Endothelial cell (in vitro differentiated cells): ENCODE measurements at regions not wholly inside any gene's neighbourhood (a gene's known extent, or its start where the extent isn't known, plus 50 kb on each side); places are given as distances from the start of the nearest gene placed in this dataset.

Source experiments
- DNase-seq: peaks from one replicate; pipeline ENCODE4 v3.0.0; 2021; ENCODE audit warnings: low spot score
- H3K27ac Mint-ChIP-seq: one replicate; pipeline ENCODE4 v1.8.0; 2021; ENCODE audit warnings: mixed read lengths, inconsistent platforms; ENCODE audit not compliant: unreplicated experiment
- H3K27me3 Mint-ChIP-seq: one replicate; pipeline ENCODE4 v1.8.0; 2021; ENCODE audit warnings: mild to moderate bottlenecking, moderate library complexity, mixed read lengths, inconsistent platforms; ENCODE audit not compliant: unreplicated experiment
- H3K36me3 Mint-ChIP-seq: one replicate; pipeline ENCODE4 v1.8.0; 2021; ENCODE audit warnings: mild to moderate bottlenecking, low read depth, mixed read lengths, inconsistent platforms; ENCODE audit not compliant: unreplicated experiment
- H3K4me1 Mint-ChIP-seq: one replicate; pipeline ENCODE4 v1.8.0; 2021; ENCODE audit warnings: mild to moderate bottlenecking, mixed read lengths, inconsistent platforms; ENCODE audit not compliant: unreplicated experiment
- H3K4me3 Mint-ChIP-seq: one replicate; pipeline ENCODE4 v1.8.0; 2021; ENCODE audit warnings: mild to moderate bottlenecking, mixed read lengths, inconsistent platforms; ENCODE audit not compliant: unreplicated experiment
- H3K9me3 Mint-ChIP-seq: one replicate; pipeline ENCODE4 v1.8.0; 2021; ENCODE audit warnings: mixed read lengths, inconsistent platforms; ENCODE audit not compliant: unreplicated experiment
- TF ChIP-seq, protein P1 (sequence below): fragments of 200-600 bp; sonication (generic); IDR thresholded peaks from one replicate; pipeline ENCODE4 v1.5.0; 2021; ENCODE audit warnings: antibody characterized with exemption; ENCODE audit not compliant: unreplicated experiment

DNA sequence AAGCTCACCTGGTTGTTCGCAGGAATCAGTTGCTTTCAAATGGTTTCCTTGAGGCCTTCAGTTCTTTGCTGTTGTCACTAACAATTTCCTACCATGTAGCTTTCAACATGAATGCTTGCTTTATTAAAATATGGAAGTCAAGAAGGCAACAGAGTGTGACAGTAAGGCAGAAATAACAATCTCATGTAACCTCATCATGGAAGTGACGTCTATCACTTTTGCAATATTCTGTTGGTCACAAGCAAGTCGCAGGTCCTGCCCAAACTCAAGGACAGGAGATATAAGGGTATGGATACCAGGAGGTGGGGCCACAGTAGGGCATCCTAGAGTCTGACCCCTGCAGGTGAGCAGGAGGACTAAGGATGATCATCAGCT lies 296.8 kb upstream of the ZP4 start:
- no peaks in the 10 kb centered on the region for H3K27me3 Mint-ChIP-seq
- no peaks in the 10 kb centered on the region for H3K36me3 Mint-ChIP-seq
- no peak overlapping the region for H3K27ac Mint-ChIP-seq
- no peak for DNase-seq
- H3K9me3 Mint-ChIP-seq: no peaks in the 10 kb centered on the region
- TF ChIP-seq, protein P1, sequence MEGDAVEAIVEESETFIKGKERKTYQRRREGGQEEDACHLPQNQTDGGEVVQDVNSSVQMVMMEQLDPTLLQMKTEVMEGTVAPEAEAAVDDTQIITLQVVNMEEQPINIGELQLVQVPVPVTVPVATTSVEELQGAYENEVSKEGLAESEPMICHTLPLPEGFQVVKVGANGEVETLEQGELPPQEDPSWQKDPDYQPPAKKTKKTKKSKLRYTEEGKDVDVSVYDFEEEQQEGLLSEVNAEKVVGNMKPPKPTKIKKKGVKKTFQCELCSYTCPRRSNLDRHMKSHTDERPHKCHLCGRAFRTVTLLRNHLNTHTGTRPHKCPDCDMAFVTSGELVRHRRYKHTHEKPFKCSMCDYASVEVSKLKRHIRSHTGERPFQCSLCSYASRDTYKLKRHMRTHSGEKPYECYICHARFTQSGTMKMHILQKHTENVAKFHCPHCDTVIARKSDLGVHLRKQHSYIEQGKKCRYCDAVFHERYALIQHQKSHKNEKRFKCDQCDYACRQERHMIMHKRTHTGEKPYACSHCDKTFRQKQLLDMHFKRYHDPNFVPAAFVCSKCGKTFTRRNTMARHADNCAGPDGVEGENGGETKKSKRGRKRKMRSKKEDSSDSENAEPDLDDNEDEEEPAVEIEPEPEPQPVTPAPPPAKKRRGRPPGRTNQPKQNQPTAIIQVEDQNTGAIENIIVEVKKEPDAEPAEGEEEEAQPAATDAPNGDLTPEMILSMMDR: no peak
- H3K4me3 Mint-ChIP-seq: no peak overlapping the region
- no peaks in the 10 kb centered on the region for H3K4me1 Mint-ChIP-seq

- Mint-ChIP-seq H3K36me3 (no peaks in the 10 kb centered on the region), H3K27me3 (no peaks in the 10 kb centered on the region), H3K4me1 (no peaks in the 10 kb centered on the region), H3K27ac (no peak overlapping the region), H3K4me3 (no peak overlapping the region), H3K9me3 (no peaks in the 10 kb centered on the region)
- no peak for DNase-seq
- TF ChIP-seq, protein P1: no peak
These were observed 296.3 kb upstream of the ZP4 start for GRCh38 chr1:238186887-238187574.

DNA sequence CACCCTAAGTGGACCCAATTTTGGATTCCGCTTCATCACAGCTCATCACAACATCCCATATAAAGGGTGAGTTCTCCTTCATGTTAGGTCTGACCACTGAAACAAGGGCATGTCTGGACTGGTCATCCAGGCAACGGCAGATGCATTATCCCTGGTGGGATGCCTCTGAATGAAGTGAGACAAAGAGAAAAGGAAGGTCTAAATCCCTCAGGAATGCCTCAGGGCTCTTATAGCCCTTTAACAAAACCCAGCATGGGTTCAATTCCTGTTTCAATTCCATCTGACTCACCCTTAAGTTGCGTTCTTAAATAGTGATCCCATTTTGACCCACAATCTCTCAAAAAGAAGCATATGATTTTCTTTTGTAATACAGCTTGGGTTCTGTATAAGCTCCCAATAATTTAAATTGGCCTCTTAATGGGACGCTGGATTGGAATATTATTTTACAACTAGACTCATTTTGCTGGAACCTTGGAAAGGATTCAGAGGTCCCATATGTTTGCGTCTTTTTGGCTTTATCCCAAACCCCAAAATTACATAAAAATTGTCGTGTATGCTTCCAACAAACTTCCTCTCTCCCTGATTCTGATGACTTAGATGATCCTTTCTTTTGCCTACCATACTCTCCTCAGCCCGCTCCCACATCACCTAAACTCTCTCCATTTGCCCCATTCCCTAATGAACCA lies 287.4 kb upstream of the ZP4 start:
- Mint-ChIP-seq H3K36me3 (no peaks in the 10 kb centered on the region), H3K4me1 (no peaks in the 10 kb centered on the region), H3K27me3 (peaks cover 1% of the 10 kb centered on the region), H3K9me3 (no peaks in the 10 kb centered on the region), H3K27ac (no peak overlapping the region), H3K4me3 (no peak overlapping the region)
- no peak for DNase-seq
- TF ChIP-seq, protein P1: no peak

DNA sequence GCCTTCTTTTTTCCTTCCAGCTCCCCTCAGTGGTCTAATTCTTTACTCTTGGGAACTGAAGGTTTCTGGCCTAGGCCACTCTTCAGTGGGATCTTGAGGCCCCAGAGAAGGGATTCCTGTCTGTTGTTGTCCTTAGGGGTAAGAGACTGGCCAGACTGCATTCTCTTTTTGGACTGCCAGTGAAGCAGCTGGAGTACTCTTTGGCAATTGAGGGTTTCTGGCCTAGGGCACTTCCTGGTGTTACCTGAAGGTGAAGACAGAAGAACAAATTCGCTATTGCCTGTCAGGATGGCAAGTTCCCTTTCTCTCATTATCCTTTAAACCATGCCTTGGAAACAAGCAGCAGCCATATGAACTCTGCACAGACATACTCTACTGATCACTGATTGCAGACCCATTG lies 286.6 kb upstream of the ZP4 start:
- H3K36me3 Mint-ChIP-seq: no peaks in the 10 kb centered on the region
- no peak overlapping the region for H3K27ac Mint-ChIP-seq
- no peak for DNase-seq
- no peaks in the 10 kb centered on the region for H3K4me1 Mint-ChIP-seq
- peaks cover 1% of the 10 kb centered on the region for H3K27me3 Mint-ChIP-seq
- H3K4me3 Mint-ChIP-seq: no peak overlapping the region
- TF ChIP-seq, protein P1: no peak
- H3K9me3 Mint-ChIP-seq: no peaks in the 10 kb centered on the region

GRCh38 chr1:238176441-238176840 lies 285.7 kb upstream of the ZP4 start:
- DNase-seq: no peak
- no peaks in the 10 kb centered on the region for H3K4me1 Mint-ChIP-seq
- peaks cover 1% of the 10 kb centered on the region for H3K27me3 Mint-ChIP-seq
- no peak overlapping the region for H3K4me3 Mint-ChIP-seq
- H3K27ac Mint-ChIP-seq: no peak overlapping the region
- no peaks in the 10 kb centered on the region for H3K9me3 Mint-ChIP-seq
- TF ChIP-seq, protein P1: no peak
- H3K36me3 Mint-ChIP-seq: no peaks in the 10 kb centered on the region
